ENCODE measurements at regions not wholly inside any gene's neighbourhood (a gene's known extent, or its start where the extent isn't known, plus 50 kb on each side); places are given as distances from the start of the nearest gene placed in this dataset.

GRCh38 chr9:107653263-107653821 is 163.8 kb upstream of the KLF4 start:
- no peak overlapping the region for H3K27ac ChIP-seq (ENCODE audit: low read length)

GRCh38 chr9:107650995-107651394 is 161.4 kb upstream of the KLF4 start:
- H3K9me2 ChIP-seq (replicated peaks; ENCODE audit: low read length), result no peaks in the 10 kb centered on the region
- TF ChIP-seq EZH2 (IDR thresholded peaks at IDR 0.05; ENCODE audit: low read length, unreplicated experiment) (no peak), CTCF (conservative IDR thresholded peaks at IDR 0.05; ENCODE audit: low read depth, low read length) (no peak)
- ChIA-PET CTCF (no interaction called here), POLR2A (ENCODE audit: unreplicated experiment) (no interaction called here)
- H3K4me3 ChIP-seq (ENCODE audit: low read length), result no peak overlapping the region
- no peak for DNase-seq
- H3F3A ChIP-seq (ENCODE audit: low read length, unreplicated experiment), result no peaks in the 10 kb centered on the region
- no peaks in the 10 kb centered on the region for H3K9me3 ChIP-seq (ENCODE audit: low read length)
- no peak overlapping the region for H3K27ac ChIP-seq (ENCODE audit: low read length)
- H2AFZ ChIP-seq (ENCODE audit: low read length), result no peak overlapping the region
- no peaks in the 10 kb centered on the region for H3K36me3 ChIP-seq (ENCODE audit: low read depth, low read length)
- H3K9ac ChIP-seq (ENCODE audit: low read length), result no peak overlapping the region
- H3K79me2 ChIP-seq (ENCODE audit: low read length), result no peaks in the 10 kb centered on the region
- BruUV-seq (replicated peaks), result no TSS peak
- H3K4me2 ChIP-seq (ENCODE audit: low read length), result no peak overlapping the region
- H4K20me1 ChIP-seq (ENCODE audit: low read length), result no peaks in the 10 kb centered on the region
- H3K4me1 ChIP-seq (ENCODE audit: insufficient read depth, low read length), result no peaks in the 10 kb centered on the region
- intact Hi-C loops (cut with micrococcal nuclease), result no loop called here
- no peaks in the 10 kb centered on the region for H3K27me3 ChIP-seq (ENCODE audit: low read length)
- no peak for ATAC-seq

More at GRCh38 chr9:107653263-107653821, 163.8 kb upstream of the KLF4 start:
- no peaks in the 10 kb centered on the region for H3K9me3 ChIP-seq (ENCODE audit: low read length)
- intact Hi-C loops (cut with micrococcal nuclease), result no loop called here
- ChIA-PET POLR2A (ENCODE audit: unreplicated experiment) (no interaction called here), CTCF (no interaction called here)
- H2AFZ ChIP-seq (ENCODE audit: low read length), result no peak overlapping the region
- H3K4me2 ChIP-seq (ENCODE audit: low read length), result no peak overlapping the region
- no TSS peak for BruUV-seq (replicated peaks)
- TF ChIP-seq EZH2phosphoT487 (IDR thresholded peaks at IDR 0.05; ENCODE audit: borderline replicate concordance, low read length), result no peak
- no peaks in the 10 kb centered on the region for H3K36me3 ChIP-seq (ENCODE audit: low read depth, low read length)
- H3K79me2 ChIP-seq (ENCODE audit: low read length), result no peaks in the 10 kb centered on the region
- no peaks in the 10 kb centered on the region for H3K4me1 ChIP-seq (ENCODE audit: insufficient read depth, low read length)
- H3F3A ChIP-seq (ENCODE audit: low read length, unreplicated experiment), result no peaks in the 10 kb centered on the region
- no peak overlapping the region for H3K4me3 ChIP-seq (ENCODE audit: low read length)
- no peak for DNase-seq
- H3K9ac ChIP-seq (ENCODE audit: low read length), result no peak overlapping the region
- no peaks in the 10 kb centered on the region for H3K27me3 ChIP-seq (ENCODE audit: low read length)
- no peaks in the 10 kb centered on the region for H4K20me1 ChIP-seq (ENCODE audit: low read length)
- H3K9me2 ChIP-seq (replicated peaks; ENCODE audit: low read length), result no peaks in the 10 kb centered on the region
- no peak for ATAC-seq

- Histone ChIP-seq H4K20me1 (ENCODE audit: low read length) (no peaks in the 10 kb centered on the region), H3K9me3 (ENCODE audit: low read length) (no peaks in the 10 kb centered on the region), H3K9ac (ENCODE audit: low read length) (no peak overlapping the region), H3F3A (ENCODE audit: low read length, unreplicated experiment) (no peaks in the 10 kb centered on the region), H3K4me3 (ENCODE audit: low read length) (no peak overlapping the region), H3K27me3 (ENCODE audit: low read length) (no peaks in the 10 kb centered on the region), H3K4me1 (ENCODE audit: insufficient read depth, low read length) (no peaks in the 10 kb centered on the region), H2AFZ (ENCODE audit: low read length) (no peak overlapping the region), H3K27ac (ENCODE audit: low read length) (no peak overlapping the region), H3K9me2 (replicated peaks; ENCODE audit: low read length) (no peaks in the 10 kb centered on the region), H3K4me2 (ENCODE audit: low read length) (no peak overlapping the region), H3K36me3 (ENCODE audit: low read depth, low read length) (no peaks in the 10 kb centered on the region), H3K79me2 (ENCODE audit: low read length) (no peaks in the 10 kb centered on the region)
- no TSS peak for BruUV-seq (replicated peaks)
- no peak for ATAC-seq
- intact Hi-C loops (cut with micrococcal nuclease), result no loop called here
- no peak for DNase-seq
- CTCF ChIA-PET, result no interaction called here
- TF ChIP-seq EZH2phosphoT487 (IDR thresholded peaks at IDR 0.05; ENCODE audit: borderline replicate concordance, low read length) (no peak), EZH2 (IDR thresholded peaks at IDR 0.05; ENCODE audit: low read length, unreplicated experiment) (no peak), CTCF (conservative IDR thresholded peaks at IDR 0.05; ENCODE audit: low read depth, low read length) (no peak)
- POLR2A ChIA-PET (ENCODE audit: unreplicated experiment), result no interaction called here
These were observed 160.8 kb upstream of the KLF4 start for GRCh38 chr9:107650321-107650720.
